ENCODE measurements at regions not wholly inside any gene's neighbourhood (a gene's known extent, or its start where the extent isn't known, plus 50 kb on each side); places are given as distances from the start of the nearest gene placed in this dataset.
A peak's percentile ranks its signal among the peaks of the same experiment; 100 is the strongest.
"Not testable (repeated sequence)": the region's sequence is repeated elsewhere in the genome, so short reads cannot be mapped to it uniquely, and the experiment has no call there.

DNA sequence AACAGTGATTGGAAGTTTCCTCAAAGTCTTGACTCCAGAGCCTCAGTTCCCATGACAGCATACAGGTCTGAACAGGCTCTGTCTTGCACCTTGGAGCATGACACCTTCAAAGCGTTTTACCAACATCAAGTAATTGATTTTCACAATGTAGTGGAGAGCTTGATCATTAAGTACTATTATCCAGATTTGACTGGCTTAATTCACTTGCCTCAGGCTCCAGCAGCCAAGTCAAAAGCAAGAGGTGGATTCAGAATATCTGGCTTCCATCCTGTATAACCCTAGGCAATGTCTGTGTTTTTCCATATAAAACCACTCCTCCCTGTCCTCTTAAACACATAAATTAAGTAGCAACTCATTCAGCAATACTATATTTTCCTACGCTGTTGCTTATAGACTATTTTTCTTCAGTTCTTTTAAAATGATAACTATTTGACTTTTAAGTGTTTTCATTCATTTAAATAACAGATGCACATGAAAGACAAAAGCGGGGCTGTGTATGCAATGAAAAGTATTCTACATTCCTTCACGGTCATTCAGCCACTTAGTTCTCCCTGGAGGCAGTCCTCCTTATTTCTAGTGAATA is 150.8 kb upstream of the RANBP3L start:
- DNase-seq, result no peak
- TF ChIP-seq POLR2A (IDR thresholded peaks at IDR 0.05; ENCODE audit: low read length) (no peak), GATA1 (IDR thresholded peaks at IDR 0.05; ENCODE audit: low read depth, low read length) (no peak)

DNA sequence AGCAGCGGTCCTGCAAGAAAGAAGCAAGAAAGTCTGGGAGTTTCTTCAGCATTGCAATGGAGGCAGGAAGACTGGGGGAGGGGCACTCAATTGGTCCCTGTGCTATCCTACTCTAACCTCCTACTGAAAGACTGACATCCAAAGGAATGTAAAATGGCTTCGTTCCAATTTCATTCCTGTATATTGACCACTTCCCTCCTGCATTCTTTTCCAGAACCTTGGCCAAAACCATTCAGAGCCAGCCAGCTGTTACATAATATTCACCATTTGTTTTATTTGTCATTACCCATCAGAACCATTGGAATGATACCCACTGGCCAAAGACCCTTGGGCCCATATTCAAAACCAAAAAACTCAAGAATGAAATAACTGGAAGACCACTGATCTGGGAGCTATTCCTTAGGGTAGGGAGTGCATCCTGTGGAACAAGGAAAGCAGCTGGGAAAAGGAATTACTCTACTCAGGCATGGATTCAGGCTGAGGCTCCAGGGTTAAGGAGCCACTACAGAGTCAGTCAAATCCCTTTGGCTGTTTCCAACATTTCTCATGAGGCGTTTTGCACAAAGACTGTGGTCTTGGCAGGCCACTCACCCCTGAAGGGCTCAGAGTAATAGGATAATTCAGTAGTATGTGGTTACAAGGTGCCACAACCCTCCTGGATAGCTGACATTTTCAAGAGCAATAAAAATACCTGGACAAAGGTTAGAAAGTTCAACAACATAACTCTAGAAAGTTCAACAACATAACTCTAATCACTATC is 148.7 kb upstream of the SLC1A3 start:
- DNase-seq, result no peak
- TF ChIP-seq POLR2A (IDR thresholded peaks at IDR 0.05; ENCODE audit: low read length) (no peak), GATA1 (IDR thresholded peaks at IDR 0.05; ENCODE audit: low read depth, low read length) (no peak)

DNA sequence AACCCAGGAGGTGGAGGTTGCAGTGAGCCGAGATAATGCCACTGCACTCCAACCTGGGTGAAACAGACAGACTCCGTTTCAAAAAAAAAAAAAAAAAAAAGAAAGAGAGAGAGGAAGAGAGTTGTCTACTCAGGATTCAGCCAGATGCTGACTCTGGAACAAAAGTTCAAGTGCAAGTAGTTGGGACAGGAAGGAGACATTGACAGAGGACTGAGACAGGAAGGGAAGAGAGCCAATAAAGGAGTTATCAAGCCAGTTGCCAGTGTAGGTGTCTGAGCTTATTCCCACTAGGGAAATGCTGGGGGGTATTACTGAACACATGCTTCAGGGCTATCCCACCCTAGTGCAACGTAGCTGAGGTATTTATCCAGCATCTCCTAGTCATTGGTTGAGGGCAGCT is 147.7 kb upstream of the SLC1A3 start:
- no peak for DNase-seq
- TF ChIP-seq GATA1 (IDR thresholded peaks at IDR 0.05; ENCODE audit: low read depth, low read length) (no peak), POLR2A (IDR thresholded peaks at IDR 0.05; ENCODE audit: low read length) (no peak)

DNA sequence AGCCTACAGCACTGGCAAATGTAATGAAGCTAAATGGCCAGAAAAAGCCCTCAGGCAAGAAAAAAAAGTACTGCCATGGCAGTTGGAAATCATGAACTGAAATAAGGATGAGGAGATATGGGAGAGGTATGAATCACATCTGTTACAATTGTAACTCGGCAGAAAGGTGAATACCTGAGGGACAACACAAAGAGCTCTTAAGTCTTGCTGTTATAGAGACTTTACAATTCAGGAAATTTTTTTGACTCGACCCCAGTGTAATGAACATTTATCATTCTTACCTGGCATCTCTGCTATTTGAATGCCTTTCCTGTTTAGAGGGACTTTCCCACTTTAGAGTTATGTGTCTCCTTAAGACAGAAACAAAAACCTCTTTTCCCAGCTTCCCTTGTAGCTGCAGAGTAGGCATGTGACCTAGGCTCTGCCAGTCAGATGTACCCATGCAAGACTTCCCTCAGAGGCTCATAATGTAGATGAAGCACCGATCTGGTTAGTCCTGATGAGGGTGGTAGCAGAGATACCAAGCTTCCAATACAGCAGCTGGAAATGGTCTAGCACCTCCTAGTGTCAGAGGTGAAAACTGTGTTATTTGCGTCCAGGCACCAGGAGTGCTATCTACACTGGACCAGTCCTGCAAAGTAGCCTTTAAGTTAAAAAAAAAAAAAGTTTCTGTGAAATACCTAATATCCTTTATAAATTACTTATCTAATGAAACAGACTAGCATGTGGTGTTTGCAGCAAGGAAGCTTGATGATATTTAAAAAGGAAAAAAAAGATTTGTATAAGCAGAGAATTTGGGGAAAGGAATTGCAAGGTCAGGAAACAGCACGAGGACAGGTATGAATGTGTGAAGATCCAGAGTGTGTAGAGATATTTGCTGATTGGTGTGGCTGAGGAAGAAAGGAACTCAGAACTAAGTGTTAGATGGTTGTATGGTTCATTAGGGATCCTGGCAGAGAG is 146.9 kb upstream of the SLC1A3 start:
- peak; percentile 41 to 58 for DNase-seq
- TF ChIP-seq GATA1 (IDR thresholded peaks at IDR 0.05; ENCODE audit: low read depth, low read length), result no peak
- TF ChIP-seq POLR2A (IDR thresholded peaks at IDR 0.05; ENCODE audit: low read length), result no peak

DNA sequence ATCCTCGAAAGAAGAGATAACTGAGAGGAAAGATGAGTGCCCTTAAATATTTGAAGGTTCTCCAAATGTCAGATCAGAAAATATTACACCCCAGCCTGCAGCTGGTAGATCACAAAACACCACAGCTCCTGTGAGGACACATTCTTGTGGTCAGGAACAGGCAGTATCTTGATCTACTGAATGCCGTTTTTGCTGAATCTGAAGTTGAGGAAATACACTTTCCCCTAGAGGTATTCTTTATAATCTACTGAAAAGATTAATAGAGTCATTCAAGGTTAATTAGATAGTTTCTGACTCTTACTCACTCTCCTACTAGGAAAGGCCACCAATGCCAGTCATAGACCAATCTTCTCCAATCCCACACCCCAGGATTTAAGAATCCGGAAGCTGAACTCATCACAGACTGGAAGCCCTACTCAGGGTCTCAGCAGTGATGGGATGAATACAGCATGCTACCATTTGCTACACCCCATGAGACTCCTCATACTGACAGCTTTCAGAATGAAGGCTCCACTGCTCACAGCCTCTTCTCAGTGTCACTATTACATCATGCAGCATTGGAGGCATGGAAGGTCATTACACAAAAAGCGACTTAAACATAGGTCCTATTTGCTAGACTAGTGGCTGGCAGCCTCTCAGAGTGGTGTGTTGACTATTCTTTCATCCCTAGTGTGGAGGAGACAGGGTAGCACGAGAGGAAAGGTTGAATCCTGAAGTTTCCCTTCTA is 143.9 kb upstream of the SLC1A3 start:
- TF ChIP-seq GATA1 (IDR thresholded peaks at IDR 0.05; ENCODE audit: low read depth, low read length) (no peak), POLR2A (IDR thresholded peaks at IDR 0.05; ENCODE audit: low read length) (no peak)
- DNase-seq, result no peak

DNA sequence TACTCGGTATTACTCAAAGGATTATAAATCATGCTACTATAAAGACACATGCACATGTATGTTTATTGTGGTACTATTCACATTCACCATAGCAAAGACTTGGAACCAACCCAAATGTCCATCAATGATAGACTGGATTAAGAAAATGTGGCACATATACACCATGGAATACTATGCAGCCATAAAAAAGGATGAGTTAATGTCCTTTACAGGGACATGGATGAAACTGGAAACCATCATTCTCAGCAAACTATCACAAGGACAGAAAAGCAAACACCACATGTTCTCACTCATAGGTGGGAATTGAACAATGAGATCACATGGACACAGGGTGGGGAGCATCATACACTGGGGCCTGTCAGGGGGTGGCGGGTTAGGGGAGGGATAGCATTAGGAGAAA is 130.5 kb upstream of the SLC1A3 start:
- not testable (repeated sequence) for DNase-seq

DNA sequence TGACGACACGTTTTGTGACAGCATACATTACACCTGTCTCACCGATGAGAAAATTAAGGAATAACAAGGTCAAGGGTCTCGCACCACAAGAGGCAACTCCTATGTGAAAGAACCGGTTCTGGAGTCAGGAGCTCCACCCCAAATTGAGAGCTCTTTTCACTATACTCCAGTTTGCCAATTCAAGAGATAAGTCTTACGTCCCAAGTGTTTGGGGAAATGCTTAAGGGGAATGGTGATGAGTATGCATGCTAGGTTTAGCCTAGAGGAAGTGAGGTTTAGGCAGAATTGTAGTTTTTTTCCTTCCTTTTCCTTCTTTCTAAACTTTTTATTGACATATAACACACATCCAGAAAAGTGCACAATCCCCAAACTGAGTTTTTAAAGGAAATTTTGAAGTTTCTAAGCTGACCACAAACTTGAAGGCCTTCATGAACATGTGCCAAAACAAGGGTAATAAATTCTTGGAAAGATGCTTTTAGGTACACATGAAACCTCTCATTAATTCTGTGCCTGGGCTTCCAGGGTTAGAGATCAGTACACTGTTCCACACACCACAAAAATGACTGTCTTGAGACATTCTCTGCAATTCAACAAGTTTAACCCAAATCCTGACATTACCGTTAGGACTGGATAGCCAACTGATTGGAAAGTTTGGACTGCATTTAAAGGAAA is 127.6 kb upstream of the SLC1A3 start:
- TF ChIP-seq GATA1 (IDR thresholded peaks at IDR 0.05; ENCODE audit: low read depth, low read length) (no peak), POLR2A (IDR thresholded peaks at IDR 0.05; ENCODE audit: low read length) (no peak)
- no peak for DNase-seq

DNA sequence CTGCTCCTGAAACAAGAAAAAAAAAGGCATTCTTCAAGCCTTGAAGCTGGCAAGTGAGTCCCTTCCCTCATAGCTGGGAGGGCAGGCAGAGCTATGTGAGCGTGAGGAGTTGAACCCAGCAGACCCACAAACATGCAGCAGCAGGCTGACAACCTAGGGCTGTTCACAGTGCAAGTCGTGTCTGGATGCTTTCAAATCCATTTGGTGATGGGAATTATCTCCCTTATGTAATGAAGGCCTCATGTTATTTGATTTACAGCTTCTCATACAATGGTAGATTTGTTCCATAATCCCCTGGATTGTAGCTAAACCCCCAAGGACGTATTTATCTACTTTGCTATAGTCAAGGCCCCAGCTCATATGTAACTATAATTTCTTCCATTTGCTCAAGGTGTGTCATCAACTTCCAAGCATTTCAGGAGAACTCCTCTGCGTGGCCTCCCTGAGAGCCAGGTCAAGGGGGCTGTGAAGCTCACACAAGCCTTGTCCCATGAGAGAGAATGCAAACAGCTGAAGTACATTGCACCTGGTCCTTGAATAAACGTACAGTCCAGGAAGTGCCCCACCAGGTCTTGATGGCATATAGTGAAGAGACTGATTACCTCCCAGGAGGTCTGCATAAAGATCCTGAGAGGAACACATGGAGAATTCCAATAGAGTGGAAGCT is 124.8 kb upstream of the SLC1A3 start:
- DNase-seq, result no peak
- TF ChIP-seq POLR2A (IDR thresholded peaks at IDR 0.05; ENCODE audit: low read length) (no peak), GATA1 (IDR thresholded peaks at IDR 0.05; ENCODE audit: low read depth, low read length) (no peak)

DNA sequence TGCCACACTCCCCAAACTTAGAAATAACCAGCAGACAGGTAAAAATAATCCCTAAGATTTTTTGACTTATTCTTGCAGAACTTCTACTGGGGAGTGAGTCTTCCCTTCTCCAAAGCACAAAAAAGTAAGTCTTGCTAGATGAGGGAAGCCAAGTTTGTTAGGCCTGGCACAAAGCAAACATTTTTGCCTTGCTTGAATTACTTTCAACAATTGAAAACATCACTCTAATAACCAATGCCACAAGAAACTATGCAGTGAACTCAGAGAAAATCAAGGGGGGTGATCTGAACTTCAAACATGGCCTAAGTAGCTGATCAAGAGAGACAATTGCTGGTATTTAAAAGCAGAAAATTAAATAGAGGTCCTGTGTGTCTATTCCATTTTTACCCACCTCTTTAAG is 123.6 kb upstream of the SLC1A3 start:
- TF ChIP-seq POLR2A (IDR thresholded peaks at IDR 0.05; ENCODE audit: low read length) (no peak), GATA1 (IDR thresholded peaks at IDR 0.05; ENCODE audit: low read depth, low read length) (no peak)
- DNase-seq, result no peak

DNA sequence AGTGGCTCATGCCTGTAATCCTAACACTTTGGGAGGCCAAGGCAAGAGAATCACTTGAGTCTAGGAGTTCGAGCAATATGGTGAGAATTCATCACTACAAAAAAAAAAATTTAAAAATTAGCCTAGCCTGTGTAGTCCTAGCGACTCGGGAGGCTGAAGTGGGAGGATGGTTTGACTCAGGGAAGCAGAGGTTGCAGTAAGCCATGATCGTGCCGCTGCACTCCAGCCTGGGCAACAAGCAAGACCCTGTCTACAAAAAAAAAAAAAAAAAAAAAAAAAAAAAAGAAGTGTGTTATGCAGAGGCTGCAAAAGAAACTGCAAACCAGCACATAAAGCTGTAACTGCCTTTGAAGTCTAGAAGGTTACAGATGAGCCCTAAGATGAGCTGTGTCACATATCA is 116.9 kb upstream of the SLC1A3 start:
- no peak for DNase-seq
- TF ChIP-seq GATA1 (IDR thresholded peaks at IDR 0.05; ENCODE audit: low read depth, low read length), result no peak
- no peak for TF ChIP-seq POLR2A (IDR thresholded peaks at IDR 0.05; ENCODE audit: low read length)

DNA sequence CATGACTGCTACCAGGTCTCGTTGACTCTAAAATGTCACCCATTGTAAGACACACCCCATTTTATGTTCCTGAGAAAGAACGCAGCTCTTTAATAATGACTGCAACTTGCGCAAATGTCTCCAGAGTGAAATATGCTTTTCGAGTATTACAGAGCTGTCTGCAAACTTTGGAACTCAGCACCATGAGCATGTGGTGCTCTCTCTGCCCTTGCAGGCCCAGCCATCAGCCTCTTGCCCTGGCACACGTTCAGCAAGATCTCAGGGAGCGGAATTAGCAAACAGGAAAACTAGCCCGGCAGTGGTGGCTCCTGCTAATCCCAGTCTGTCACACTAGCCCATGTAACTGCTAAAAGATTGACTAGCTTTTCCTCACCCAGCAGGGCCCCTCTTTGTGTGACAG is 114.5 kb upstream of the SLC1A3 start:
- DNase-seq, result no peak
- no peak for TF ChIP-seq GATA1 (IDR thresholded peaks at IDR 0.05; ENCODE audit: low read depth, low read length)
- TF ChIP-seq POLR2A (IDR thresholded peaks at IDR 0.05; ENCODE audit: low read length), result no peak

DNA sequence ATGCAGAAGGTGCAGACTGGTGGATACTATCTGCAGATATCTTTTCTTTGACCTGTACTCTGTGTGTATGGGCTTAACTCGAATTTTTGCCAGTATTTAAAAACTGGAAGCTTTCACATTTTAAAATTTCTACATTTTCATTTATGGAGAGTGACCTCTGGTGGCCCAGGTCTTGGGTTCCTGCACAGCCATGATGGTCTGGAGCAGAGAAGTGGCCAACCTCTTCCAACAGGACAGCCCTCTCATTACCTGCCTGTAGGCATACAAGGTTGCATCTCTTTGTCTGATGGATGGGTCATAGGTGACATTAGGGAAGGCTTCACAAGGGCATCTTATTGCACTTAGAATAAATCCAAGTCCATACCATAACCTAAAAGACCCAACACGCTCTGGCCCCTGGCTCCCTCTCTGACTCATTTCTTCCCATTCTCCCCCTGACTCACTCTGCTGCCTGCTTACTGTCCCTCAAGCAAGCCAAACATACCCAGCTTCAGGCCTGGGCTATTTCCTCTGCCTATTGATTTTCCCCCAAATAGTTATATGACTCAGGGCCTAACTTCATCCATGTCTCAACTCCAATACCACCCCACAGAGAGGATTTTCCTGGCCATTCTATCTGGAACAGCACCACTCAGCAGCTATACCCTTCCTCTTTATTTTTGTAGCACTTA is 113.3 kb upstream of the SLC1A3 start:
- TF ChIP-seq GATA1 (IDR thresholded peaks at IDR 0.05; ENCODE audit: low read depth, low read length) (no peak), POLR2A (IDR thresholded peaks at IDR 0.05; ENCODE audit: low read length) (no peak)
- DNase-seq, result no peak
